ENCODE measurements at regions not wholly inside any gene's neighbourhood (a gene's known extent, or its start where the extent isn't known, plus 50 kb on each side); places are given as distances from the start of the nearest gene placed in this dataset.

DNA sequence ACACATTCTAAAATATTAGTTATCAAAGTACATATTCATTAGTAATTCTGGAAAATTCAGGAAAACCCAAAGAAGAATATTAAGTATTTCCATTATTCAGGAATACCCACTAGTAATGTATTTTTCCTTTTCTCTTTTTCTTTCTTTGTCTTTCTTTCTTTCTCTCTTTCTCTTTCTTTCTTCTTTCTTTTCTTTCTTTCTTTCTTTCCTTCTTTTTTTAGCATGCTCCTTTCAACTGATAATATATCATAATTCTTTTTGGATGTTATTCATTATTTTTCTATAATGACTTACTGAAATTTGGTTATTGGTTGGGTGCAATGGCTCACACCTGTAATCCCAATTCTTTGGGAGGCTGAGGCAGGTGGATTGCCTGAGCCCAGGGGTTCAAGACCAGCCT lies 175.6 kb upstream of the RAB4A start:
- TF ChIP-seq, protein P1, sequence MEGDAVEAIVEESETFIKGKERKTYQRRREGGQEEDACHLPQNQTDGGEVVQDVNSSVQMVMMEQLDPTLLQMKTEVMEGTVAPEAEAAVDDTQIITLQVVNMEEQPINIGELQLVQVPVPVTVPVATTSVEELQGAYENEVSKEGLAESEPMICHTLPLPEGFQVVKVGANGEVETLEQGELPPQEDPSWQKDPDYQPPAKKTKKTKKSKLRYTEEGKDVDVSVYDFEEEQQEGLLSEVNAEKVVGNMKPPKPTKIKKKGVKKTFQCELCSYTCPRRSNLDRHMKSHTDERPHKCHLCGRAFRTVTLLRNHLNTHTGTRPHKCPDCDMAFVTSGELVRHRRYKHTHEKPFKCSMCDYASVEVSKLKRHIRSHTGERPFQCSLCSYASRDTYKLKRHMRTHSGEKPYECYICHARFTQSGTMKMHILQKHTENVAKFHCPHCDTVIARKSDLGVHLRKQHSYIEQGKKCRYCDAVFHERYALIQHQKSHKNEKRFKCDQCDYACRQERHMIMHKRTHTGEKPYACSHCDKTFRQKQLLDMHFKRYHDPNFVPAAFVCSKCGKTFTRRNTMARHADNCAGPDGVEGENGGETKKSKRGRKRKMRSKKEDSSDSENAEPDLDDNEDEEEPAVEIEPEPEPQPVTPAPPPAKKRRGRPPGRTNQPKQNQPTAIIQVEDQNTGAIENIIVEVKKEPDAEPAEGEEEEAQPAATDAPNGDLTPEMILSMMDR (IDR thresholded peaks at IDR 0.05): no peak
- TF ChIP-seq EP300 (IDR thresholded peaks at IDR 0.05) (no peak), POLR2A (IDR thresholded peaks at IDR 0.05) (no peak), POLR2AphosphoS5 (IDR thresholded peaks at IDR 0.05) (no peak)
